WERI-Rb-1 (cell line): ENCODE measurements at regions not wholly inside any gene's neighbourhood (a gene's known extent, or its start where the extent isn't known, plus 50 kb on each side); places are given as distances from the start of the nearest gene placed in this dataset.

ENCODE experiments used
- DNase-seq: peaks from one replicate; pipeline ENCODE4 v3.0.0-alpha.2; 2020
- H3K27ac ChIP-seq: fragments of 250-450 bp; sonication (Bioruptor Pico); 2 replicates; pipeline ENCODE4 v1.5.1; 2020; ENCODE audit warnings: mild to moderate bottlenecking, moderate library complexity
- H3K27me3 ChIP-seq: fragments of 250-450 bp; sonication (Bioruptor Pico); 2 replicates; pipeline ENCODE4 v1.5.1; 2021; ENCODE audit warnings: mild to moderate bottlenecking, low read depth, moderate library complexity; ENCODE audit not compliant: insufficient read depth, severe bottlenecking
- H3K36me3 ChIP-seq: fragments of 250-450 bp; sonication (Bioruptor Pico); 2 replicates; pipeline ENCODE4 v1.5.1; 2020; ENCODE audit warnings: mild to moderate bottlenecking, moderate library complexity
- H3K4me3 ChIP-seq: 2 replicates; pipeline ENCODE4 v1.5.1; 2011; ENCODE audit warnings: low read depth, mild to moderate bottlenecking, control low read depth, low read length
- H3K9me3 ChIP-seq: fragments of 250-450 bp; sonication (Bioruptor Pico); 2 replicates; pipeline ENCODE4 v1.5.1; 2021; ENCODE audit warnings: mild to moderate bottlenecking, moderate library complexity; ENCODE audit not compliant: severe bottlenecking
- CTCF ChIP-seq: IDR thresholded peaks from 2 replicates; pipeline ENCODE4 v1.5.1; 2011; ENCODE audit warnings: low read depth, mild to moderate bottlenecking, control low read depth, inconsistent platforms, low read length

DNA sequence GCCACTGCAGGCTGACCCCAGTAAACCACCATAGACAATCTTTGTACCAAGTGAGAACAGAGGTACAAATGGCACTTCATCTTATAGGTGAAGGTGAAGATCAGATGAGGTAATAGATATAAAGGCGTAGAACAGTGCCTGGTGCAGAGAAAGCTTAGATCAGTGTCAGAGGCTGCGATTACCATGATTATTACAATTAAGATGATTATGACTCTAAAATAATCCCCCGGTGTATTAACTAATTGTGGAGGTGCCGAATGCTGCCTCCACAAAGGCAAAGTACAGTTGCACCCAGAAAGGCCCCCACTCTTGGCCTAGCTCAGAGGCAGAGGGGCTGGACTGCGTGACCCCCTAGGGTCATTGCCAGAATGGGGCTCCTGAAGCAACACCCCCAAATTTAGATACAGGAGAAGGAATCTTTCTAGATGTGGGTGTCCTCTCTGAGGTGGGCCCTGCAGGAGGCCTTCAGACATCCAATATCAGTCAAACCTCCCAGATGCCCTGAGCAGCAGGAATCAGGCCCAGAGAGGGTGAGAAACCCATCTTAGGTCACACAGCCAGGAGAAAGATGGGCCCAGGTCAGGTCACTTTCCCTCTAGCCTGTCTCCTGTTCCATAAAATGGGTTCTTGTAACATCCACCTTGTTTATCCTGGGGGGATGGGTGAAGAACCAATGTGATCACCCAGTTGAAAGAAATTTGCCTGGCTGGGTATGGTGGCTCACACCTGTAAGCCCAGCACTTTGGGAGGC is 139.8 kb downstream of the PHETA1 start:
- no peaks in the 10 kb centered on the region for H3K27me3 ChIP-seq
- no peak for TF ChIP-seq CTCF
- no peaks in the 10 kb centered on the region for H3K36me3 ChIP-seq
- DNase-seq, result no peak
- no peaks in the 10 kb centered on the region for H3K9me3 ChIP-seq
- H3K27ac ChIP-seq, result no peak overlapping the region
- H3K4me3 ChIP-seq, result no peak overlapping the region

DNA sequence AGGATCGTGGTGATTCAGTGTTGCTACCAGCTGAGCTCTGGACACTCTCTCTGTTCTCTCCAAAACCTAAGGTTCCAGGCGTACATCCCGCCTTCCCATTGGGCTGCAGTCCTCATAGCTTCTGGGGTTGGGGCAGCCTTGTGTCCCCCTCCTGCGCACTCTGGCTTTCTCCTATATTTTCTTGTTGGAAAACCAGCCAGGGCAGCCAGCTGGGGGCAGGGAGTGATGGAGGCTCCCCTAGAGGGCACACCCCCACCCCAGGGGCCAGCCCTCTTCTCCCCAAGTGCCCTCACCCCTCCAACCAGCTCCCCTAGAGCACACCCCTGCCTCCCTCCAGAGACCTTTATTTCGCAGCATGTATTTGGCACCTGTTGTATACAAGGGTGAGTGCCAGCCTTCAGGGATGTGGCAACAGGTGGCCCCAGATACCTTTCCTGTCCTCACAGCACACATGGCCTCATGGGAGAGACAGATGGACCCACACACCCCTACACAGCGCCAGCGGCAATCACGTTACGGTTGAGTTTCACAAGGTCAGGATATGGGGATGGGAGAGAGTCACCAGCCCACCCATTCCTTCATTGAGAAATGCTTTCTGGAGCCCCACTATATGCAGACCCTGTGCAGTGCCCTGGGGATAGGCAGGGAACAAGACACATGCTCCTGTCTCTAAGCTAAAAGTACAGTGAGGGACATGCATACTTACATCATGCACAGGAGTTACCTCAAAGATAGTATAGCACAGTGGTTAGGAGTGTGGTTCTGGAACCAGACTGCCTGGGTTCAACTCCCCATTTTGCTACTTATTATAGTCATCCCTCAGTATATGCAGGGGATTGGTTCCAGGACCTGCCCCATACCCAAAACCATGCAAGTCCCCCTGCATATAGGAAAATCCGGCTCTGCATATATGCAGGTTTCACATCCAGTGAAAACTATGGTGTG is 141.1 kb downstream of the PHETA1 start:
- Histone ChIP-seq H3K9me3 (no peaks in the 10 kb centered on the region), H3K27me3 (no peaks in the 10 kb centered on the region), H3K4me3 (no peak overlapping the region), H3K27ac (no peak overlapping the region), H3K36me3 (no peaks in the 10 kb centered on the region)
- DNase-seq, result no peak
- TF ChIP-seq CTCF, result no peak

GRCh38 chr12:111226680-111227079 is 142.2 kb downstream of the PHETA1 start:
- Histone ChIP-seq H3K27me3 (no peaks in the 10 kb centered on the region), H3K9me3 (no peaks in the 10 kb centered on the region), H3K36me3 (no peaks in the 10 kb centered on the region), H3K27ac (no peak overlapping the region), H3K4me3 (no peak overlapping the region)
- DNase-seq, result no peak
- no peak for TF ChIP-seq CTCF

DNA sequence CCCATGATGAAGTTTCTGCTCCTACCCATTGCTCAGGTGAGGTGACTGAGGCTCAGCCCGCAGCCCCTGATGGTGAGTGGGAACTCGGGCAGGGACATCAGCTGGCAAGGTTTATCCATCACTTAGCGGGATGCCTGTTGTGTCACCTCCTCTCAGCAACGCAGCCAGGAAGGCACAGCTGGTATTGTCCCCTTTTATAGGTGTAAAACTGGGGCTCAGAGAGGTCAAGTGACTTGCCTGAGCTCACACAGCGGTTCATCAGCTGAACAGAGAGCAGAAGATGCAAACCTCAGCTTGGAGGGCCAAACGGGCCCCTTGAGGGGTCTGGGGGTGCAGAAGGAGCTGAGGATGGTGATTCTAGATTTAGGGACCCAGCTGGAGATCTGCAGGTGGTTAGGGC is 143.6 kb downstream of the PHETA1 start:
- Histone ChIP-seq H3K9me3 (no peaks in the 10 kb centered on the region), H3K27ac (no peak overlapping the region), H3K36me3 (no peaks in the 10 kb centered on the region), H3K4me3 (no peak overlapping the region), H3K27me3 (no peaks in the 10 kb centered on the region)
- TF ChIP-seq CTCF, result no peak
- DNase-seq, result no peak

DNA sequence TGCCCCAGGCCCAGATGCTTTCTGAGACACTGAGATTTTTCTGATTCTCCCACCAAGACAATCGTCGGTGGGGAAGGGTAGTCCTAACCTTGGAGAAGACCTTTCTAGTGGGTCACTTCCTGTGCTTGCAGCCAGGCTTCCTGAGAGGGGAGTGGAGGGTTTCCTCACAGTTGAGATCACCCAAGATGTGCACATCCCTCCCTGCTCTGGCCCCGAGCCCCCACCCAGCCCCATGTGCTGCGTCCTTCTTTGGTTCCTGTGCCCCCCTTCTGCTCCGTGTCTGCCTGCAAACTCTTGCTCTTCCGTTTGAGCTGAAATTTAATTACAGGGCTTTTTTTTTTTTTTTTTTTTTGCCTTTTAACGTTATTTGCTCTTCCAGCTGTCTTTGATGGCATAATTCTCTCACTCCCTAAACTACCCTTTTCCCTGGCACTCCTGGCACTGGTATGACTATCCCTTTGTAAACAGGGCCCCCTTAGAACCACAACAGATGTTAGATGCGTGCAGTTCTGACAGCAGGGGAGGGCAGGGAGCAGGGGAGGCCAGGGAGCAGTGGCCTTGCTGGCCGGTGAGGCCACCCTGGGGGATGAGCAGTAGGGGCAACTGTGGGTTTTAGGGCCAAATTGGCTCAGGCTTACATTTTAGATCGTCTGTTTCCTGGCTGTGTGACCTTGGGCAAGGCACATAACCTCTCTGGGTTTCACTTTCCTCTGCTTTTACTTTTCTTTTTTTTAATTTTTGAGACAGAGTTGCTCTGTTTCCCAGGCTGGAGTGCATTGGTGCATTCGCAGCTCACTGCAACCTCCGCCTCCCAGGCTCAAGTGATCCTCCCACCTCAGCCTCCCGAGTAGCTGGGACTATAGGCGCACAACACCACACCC is 144.5 kb downstream of the PHETA1 start:
- Histone ChIP-seq H3K4me3 (no peak overlapping the region), H3K9me3 (no peaks in the 10 kb centered on the region), H3K27ac (no peak overlapping the region), H3K36me3 (no peaks in the 10 kb centered on the region), H3K27me3 (no peaks in the 10 kb centered on the region)
- DNase-seq, result no peak
- no peak for TF ChIP-seq CTCF
